ENCODE measurements at regions not wholly inside any gene's neighbourhood (a gene's known extent, or its start where the extent isn't known, plus 50 kb on each side); places are given as distances from the start of the nearest gene placed in this dataset.

DNA sequence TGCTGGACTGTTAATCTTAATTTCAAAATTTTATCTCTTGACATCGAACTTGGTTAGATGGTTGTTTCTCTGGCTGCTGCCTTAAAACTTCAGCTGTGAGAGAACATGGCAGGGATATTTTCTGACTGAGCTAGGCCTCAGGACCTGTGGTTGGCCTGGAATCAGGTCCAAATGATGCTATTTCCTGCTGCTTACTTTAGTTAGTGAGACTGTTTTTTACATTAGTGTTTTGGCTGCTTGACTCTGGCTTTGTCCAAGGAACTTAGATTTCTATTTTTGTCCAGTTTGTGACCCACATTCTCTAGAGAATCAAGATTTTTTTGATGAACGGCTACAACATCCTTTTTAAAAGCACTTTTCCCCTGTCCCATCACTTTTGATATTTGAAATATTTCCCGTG lies 497.9 kb upstream of the SGO1 start:
- no peaks in the 10 kb centered on the region for H3K9me3 ChIP-seq
- H3K36me3 ChIP-seq: no peaks in the 10 kb centered on the region
- DNase-seq (ENCODE audit: low spot score in 2 of 2): no peak
- TF ChIP-seq POLR2A (IDR thresholded peaks at IDR 0.05) (no peak), POLR2AphosphoS5 (IDR thresholded peaks at IDR 0.05) (no peak), CTCF (IDR thresholded peaks at IDR 0.05) (no peak)
- H3K27ac ChIP-seq: peak overlapping the region in 1 of 2 donors; percentile 32
- no peaks in the 10 kb centered on the region for H3K27me3 ChIP-seq
- H3K4me1 ChIP-seq: no peaks in the 10 kb centered on the region
- no peak overlapping the region for H3K4me3 ChIP-seq
- intact Hi-C loops (cut with DNase I; ENCODE audit: low total_unique reads): no loop called here

- no peak for DNase-seq (ENCODE audit: low spot score in 2 of 2)
- no peak overlapping the region for H3K27ac ChIP-seq
- intact Hi-C loops (cut with DNase I; ENCODE audit: low total_unique reads): no loop called here
- no peaks in the 10 kb centered on the region for H3K27me3 ChIP-seq
- no peaks in the 10 kb centered on the region for H3K9me3 ChIP-seq
- H3K4me3 ChIP-seq: no peak overlapping the region
- H3K4me1 ChIP-seq: no peaks in the 10 kb centered on the region
- TF ChIP-seq POLR2AphosphoS5 (IDR thresholded peaks at IDR 0.05) (no peak), POLR2A (IDR thresholded peaks at IDR 0.05) (no peak), CTCF (IDR thresholded peaks at IDR 0.05) (no peak)
- no peaks in the 10 kb centered on the region for H3K36me3 ChIP-seq
Observed at GRCh38 chr3:20682573-20682972, 496.6 kb upstream of the SGO1 start.

DNA sequence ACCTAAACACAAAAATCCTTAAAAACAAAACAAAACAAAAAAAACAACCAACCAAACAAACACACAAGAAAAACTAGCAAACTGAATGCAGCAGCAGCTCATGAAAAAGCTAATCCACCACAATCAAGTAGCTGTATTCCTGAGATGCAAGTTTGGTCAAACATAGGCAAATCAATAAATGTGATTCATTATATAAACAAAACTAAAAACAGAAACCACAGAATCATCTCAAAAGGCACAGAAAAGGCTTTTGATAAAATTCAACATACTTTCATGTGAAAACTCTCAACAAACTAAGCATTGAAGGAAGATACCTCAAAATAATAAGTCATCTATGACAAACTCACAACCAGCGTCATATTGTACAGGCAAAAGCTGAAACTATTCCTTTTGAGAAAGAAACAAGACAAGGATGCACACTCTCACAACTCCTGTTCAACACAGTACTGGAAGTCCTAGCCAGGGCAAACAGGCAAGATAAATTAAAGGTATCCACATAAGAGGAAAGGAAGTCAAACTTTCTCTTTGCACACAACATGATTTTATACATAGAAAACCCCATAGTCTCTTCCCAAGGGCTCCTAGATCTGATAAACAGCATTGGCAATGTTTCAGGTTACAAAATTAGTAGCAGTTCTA lies 495.1 kb upstream of the SGO1 start:
- Histone ChIP-seq H3K27me3 (no peaks in the 10 kb centered on the region), H3K36me3 (no peaks in the 10 kb centered on the region), H3K4me1 (no peaks in the 10 kb centered on the region), H3K27ac (no peak overlapping the region), H3K4me3 (no peak overlapping the region), H3K9me3 (no peaks in the 10 kb centered on the region)
- no peak for DNase-seq (ENCODE audit: low spot score in 2 of 2)
- intact Hi-C loops (cut with DNase I; ENCODE audit: low total_unique reads): no loop called here
- TF ChIP-seq POLR2A (IDR thresholded peaks at IDR 0.05) (no peak), CTCF (IDR thresholded peaks at IDR 0.05) (no peak), POLR2AphosphoS5 (IDR thresholded peaks at IDR 0.05) (no peak)

DNA sequence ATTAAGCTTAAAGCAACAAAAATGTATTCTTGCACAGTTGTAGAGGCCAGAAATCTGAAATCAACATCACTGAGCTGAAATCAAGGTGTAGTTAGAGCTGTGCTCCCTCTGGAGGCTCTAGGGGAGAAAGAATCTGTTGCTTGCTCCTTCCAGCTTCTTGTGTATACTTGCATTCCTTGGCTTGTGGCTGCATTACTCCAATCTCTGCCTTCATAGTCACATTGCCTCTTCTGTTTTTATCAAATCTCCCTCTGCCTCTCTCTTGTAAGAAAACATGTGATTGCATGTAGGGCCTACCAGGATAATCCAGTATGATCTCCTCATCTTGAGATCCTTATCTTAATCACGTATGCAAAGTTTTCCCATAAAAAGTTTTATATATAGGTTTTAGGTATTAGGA lies 487.9 kb upstream of the SGO1 start:
- TF ChIP-seq POLR2AphosphoS5 (IDR thresholded peaks at IDR 0.05): no peak
- no peak for TF ChIP-seq POLR2A (IDR thresholded peaks at IDR 0.05)
- no peak for TF ChIP-seq CTCF (IDR thresholded peaks at IDR 0.05)
- intact Hi-C loops (cut with DNase I; ENCODE audit: low total_unique reads): no loop called here
- H3K36me3 ChIP-seq: no peaks in the 10 kb centered on the region
- DNase-seq (ENCODE audit: low spot score in 2 of 2): no peak
- no peak overlapping the region for H3K4me3 ChIP-seq
- H3K27ac ChIP-seq: no peak overlapping the region
- no peaks in the 10 kb centered on the region for H3K27me3 ChIP-seq
- no peaks in the 10 kb centered on the region for H3K4me1 ChIP-seq
- H3K9me3 ChIP-seq: no peaks in the 10 kb centered on the region

DNA sequence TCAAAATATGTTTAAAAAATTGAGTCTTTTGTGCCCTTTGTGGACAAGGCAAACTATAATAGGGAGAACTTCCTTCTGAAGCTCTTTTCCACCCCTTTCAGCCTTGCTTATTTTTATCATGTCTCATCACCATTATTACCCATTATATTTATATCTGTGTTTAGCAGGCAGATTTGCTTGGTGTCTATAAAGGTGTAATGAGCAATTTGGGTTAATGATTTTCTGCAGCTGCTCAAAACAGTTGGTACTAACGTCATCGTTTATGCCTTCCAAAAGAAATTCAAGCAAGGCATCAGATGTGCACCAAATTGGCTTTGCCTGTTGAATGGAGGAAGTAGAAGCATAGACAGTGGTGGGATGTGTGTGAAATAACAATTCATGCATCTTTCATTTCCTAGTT lies 483.7 kb upstream of the SGO1 start:
- no peak overlapping the region for H3K4me3 ChIP-seq
- no peaks in the 10 kb centered on the region for H3K27me3 ChIP-seq
- H3K4me1 ChIP-seq: no peaks in the 10 kb centered on the region
- TF ChIP-seq CTCF (IDR thresholded peaks at IDR 0.05): no peak
- TF ChIP-seq POLR2AphosphoS5 (IDR thresholded peaks at IDR 0.05): no peak
- no peak for TF ChIP-seq POLR2A (IDR thresholded peaks at IDR 0.05)
- no peaks in the 10 kb centered on the region for H3K36me3 ChIP-seq
- H3K9me3 ChIP-seq: no peaks in the 10 kb centered on the region
- no peak overlapping the region for H3K27ac ChIP-seq
- no peak for DNase-seq (ENCODE audit: low spot score in 2 of 2)
- intact Hi-C loops (cut with DNase I; ENCODE audit: low total_unique reads): no loop called here
